H1 (cell line): ENCODE measurements at regions not wholly inside any gene's neighbourhood (a gene's known extent, or its start where the extent isn't known, plus 50 kb on each side); places are given as distances from the start of the nearest gene placed in this dataset.

Source experiments
- CTCF ChIA-PET: fragments of 300-600 bp; sonication (Branson Sonifier 250); formaldehyde crosslinking; loops from one replicate; lab custom pipeline; 2021; ENCODE audit not compliant: partially characterized antibody; lab: Charles Lee
- POLR2A ChIA-PET: fragments of 300-600 bp; sonication (Branson Sonifier 250); formaldehyde crosslinking; loops from one replicate; lab custom pipeline; 2021; ENCODE audit warnings: inconsistent platforms; ENCODE audit not compliant: partially characterized antibody; lab: Charles Lee
- DNase-seq, 2 experiments: peaks; one replicate each; pipeline versions ENCODE4 v3.0.0 to v3.0.0-alpha.2; 2010 to 2022; ENCODE audit warnings: low spot score in 2 of 2, low read depth in 1 of 2, mixed read lengths in 1 of 2
- FAIRE-seq: peaks from 2 replicates; lab custom pipeline; 2011; peaks lifted over from hg19 to GRCh38; lab: Jason Lieb, UNC
- H2AFZ ChIP-seq: 2 replicates; pipeline ENCODE4 v1.8.1; 2012; ENCODE audit warnings: low read length, inconsistent platforms
- H2AK5ac ChIP-seq: 2 replicates; pipeline ENCODE4 v1.6.1; 2013; ENCODE audit warnings: low read depth, low read length
- H2BK120ac ChIP-seq: replicated peaks from 2 replicates; pipeline ENCODE3; 2013; ENCODE audit warnings: low read depth, low read length, inconsistent platforms
- H2BK12ac ChIP-seq: 2 replicates; pipeline ENCODE4 v1.6.1; 2013; ENCODE audit warnings: low read depth, low read length
- H2BK15ac ChIP-seq: 2 replicates; pipeline ENCODE4 v1.6.1; 2013; ENCODE audit warnings: low read length
- H2BK20ac ChIP-seq: 2 replicates; pipeline ENCODE4 v1.6.1; 2013; ENCODE audit warnings: low read length
- H2BK5ac ChIP-seq: 2 replicates; pipeline ENCODE4 v1.6.1; 2013; ENCODE audit warnings: low read depth, low read length
- H3K14ac ChIP-seq: 2 replicates; pipeline ENCODE4 v1.6.1; 2013; ENCODE audit warnings: inconsistent platforms; ENCODE audit not compliant: insufficient read length
- H3K18ac ChIP-seq: 2 replicates; pipeline ENCODE4 v1.6.1; 2013; ENCODE audit warnings: low read length; ENCODE audit errors: extremely low read depth
- H3K23ac ChIP-seq: 2 replicates; pipeline ENCODE4 v1.6.1; 2013; ENCODE audit warnings: inconsistent platforms; ENCODE audit not compliant: insufficient read length
- H3K23me2 ChIP-seq: 2 replicates; pipeline ENCODE4 v1.6.1; 2013; ENCODE audit warnings: low read depth, low read length
- H3K27ac ChIP-seq: 2 replicates; pipeline ENCODE4 v1.6.1; 2011; ENCODE audit warnings: low read depth, low read length, inconsistent platforms
- H3K27me3 ChIP-seq, 4 experiments: replicated peaks in 1 of 4; 1 replicate in 1 of 4; 2 replicates in 3 of 4; pipeline versions ENCODE4 v1.6.1 to v1.8.1; 2011 to 2013; ENCODE audit warnings: low read length in 3 of 4, mild to moderate bottlenecking in 3 of 4, inconsistent platforms in 2 of 4, mixed read lengths in 2 of 4, moderate library complexity in 1 of 4; ENCODE audit not compliant: control insufficient read depth in 3 of 4, insufficient read depth in 3 of 4; ENCODE audit errors: extremely low read depth in 1 of 4
- H3K36me3 ChIP-seq, 4 experiments: 2 replicates each; pipeline versions ENCODE4 v1.6.1 to v1.8.1; 2011 to 2013; ENCODE audit warnings: mild to moderate bottlenecking in 4 of 4, low read length in 3 of 4, moderate library complexity in 2 of 4, control low read depth in 1 of 4, inconsistent platforms in 1 of 4; ENCODE audit not compliant: insufficient read depth in 4 of 4, control insufficient read depth in 2 of 4
- H3K4ac ChIP-seq: replicated peaks from 2 replicates; pipeline ENCODE3; 2013; ENCODE audit warnings: low read length, low read depth, mixed read lengths, inconsistent platforms; ENCODE audit not compliant: insufficient read length
- H3K4me1 ChIP-seq, 4 experiments: replicated peaks in 1 of 4; 1 replicate in 1 of 4; 2 replicates in 3 of 4; pipeline versions ENCODE4 v1.6.1 to v1.8.1; 2011 to 2013; ENCODE audit warnings: low read length in 3 of 4, inconsistent platforms in 2 of 4, mixed read lengths in 1 of 4; ENCODE audit not compliant: insufficient read depth in 4 of 4, control insufficient read depth in 3 of 4
- H3K4me2 ChIP-seq, 2 experiments: 2 replicates each; pipeline versions ENCODE4 v1.6.1 to v1.8.1; 2011 to 2013; ENCODE audit warnings: low read depth in 2 of 2, low read length in 2 of 2, control low read depth in 1 of 2, inconsistent platforms in 1 of 2, mild to moderate bottlenecking in 1 of 2; ENCODE audit not compliant: insufficient read depth in 1 of 2
- H3K4me3 ChIP-seq, 4 experiments: fragments of 200-600, 300-600 bp in 1 of 4; sonication (generic), shearing (Covaris generic), sonication (Bioruptor Twin) in 1 of 4; 2 replicates each; pipeline versions ENCODE4 v1.5.1 to v1.8.1; 2011 to 2016; ENCODE audit warnings: low read length in 4 of 4, low read depth in 3 of 4, control low read depth in 2 of 4, inconsistent platforms in 2 of 4, mild to moderate bottlenecking in 2 of 4, mixed read lengths in 1 of 4, moderate library complexity in 1 of 4; ENCODE audit not compliant: insufficient read depth in 2 of 4; ENCODE audit errors: extremely low read depth in 1 of 4
- H3K56ac ChIP-seq: replicated peaks from 2 replicates; pipeline ENCODE3; 2013; ENCODE audit warnings: low read depth, mild to moderate bottlenecking, mixed read lengths, low read length, inconsistent platforms; ENCODE audit not compliant: insufficient read length
- H3K79me1 ChIP-seq: 2 replicates; pipeline ENCODE4 v1.6.1; 2013; ENCODE audit warnings: low read depth, low read length, control low read depth
- H3K79me2 ChIP-seq, 2 experiments: 2 replicates each; pipeline versions ENCODE4 v1.6.1 to v1.8.1; 2012 to 2013; ENCODE audit warnings: low read length in 2 of 2, mild to moderate bottlenecking in 2 of 2, inconsistent platforms in 1 of 2; ENCODE audit not compliant: insufficient read depth in 2 of 2, control insufficient read depth in 1 of 2
- H3K9ac ChIP-seq, 4 experiments: replicated peaks in 1 of 4; 1 replicate in 1 of 4; 2 replicates in 3 of 4; pipeline versions ENCODE4 v1.6.1 to v1.8.1; 2011 to 2013; ENCODE audit warnings: low read depth in 3 of 4, low read length in 3 of 4, control low read depth in 2 of 4, mild to moderate bottlenecking in 2 of 4, moderate library complexity in 2 of 4, inconsistent platforms in 1 of 4; ENCODE audit errors: extremely low read depth in 1 of 4
- H3K9me3 ChIP-seq, 2 experiments: 2 replicates each; pipeline versions ENCODE4 v1.6.1 to v1.8.1; 2012 to 2013; ENCODE audit warnings: mild to moderate bottlenecking in 2 of 2, moderate library complexity in 2 of 2, control low read depth in 1 of 2, inconsistent platforms in 1 of 2, low read depth in 1 of 2, low read length in 1 of 2, mixed read lengths in 1 of 2; ENCODE audit not compliant: insufficient read depth in 2 of 2
- H4K20me1 ChIP-seq, 2 experiments: replicated peaks in 1 of 2; 2 replicates each; pipeline versions ENCODE3 to v1.8.1; 2011 to 2013; ENCODE audit warnings: inconsistent platforms in 2 of 2, low read length in 2 of 2, mild to moderate bottlenecking in 1 of 2; ENCODE audit not compliant: insufficient read depth in 2 of 2, control insufficient read depth in 1 of 2
- H4K5ac ChIP-seq: 2 replicates; pipeline ENCODE4 v1.6.1; 2013; ENCODE audit warnings: low read length, low read depth, mixed read lengths, inconsistent platforms; ENCODE audit not compliant: insufficient read length
- H4K8ac ChIP-seq: 2 replicates; pipeline ENCODE4 v1.8.0; 2013; ENCODE audit warnings: mild to moderate bottlenecking, moderate library complexity, low read length, inconsistent platforms; ENCODE audit not compliant: insufficient read depth; ENCODE audit errors: extremely low read depth
- H4K91ac ChIP-seq: replicated peaks from 2 replicates; pipeline ENCODE3; 2013; ENCODE audit warnings: low read length, mixed read lengths, inconsistent platforms; ENCODE audit not compliant: insufficient read length
- CEBPB ChIP-seq: IDR thresholded peaks from 2 replicates; pipeline ENCODE4 v1.6.1; 2012; ENCODE audit warnings: low read depth, low read length
- SP2 ChIP-seq: IDR thresholded peaks from 2 replicates; pipeline ENCODE4 v1.6.1; 2012; ENCODE audit warnings: mild to moderate bottlenecking, low read length, inconsistent platforms
- TEAD4 ChIP-seq: IDR thresholded peaks from 2 replicates; pipeline ENCODE4 v1.6.1; 2012; ENCODE audit warnings: low read depth, low read length, inconsistent platforms, mixed read lengths
- WGBS, 2 experiments: shearing (Covaris generic) in 1 of 2; methylation state at CpG; one replicate each; pipeline versions ENCODE4 v1.1.6 to v1.1.7; 2013 to 2015; ENCODE audit warnings: low lambda C conversion rate in 2 of 2, mixed read lengths in 2 of 2, inconsistent platforms in 1 of 2, low coverage in 1 of 2, missing lambda C conversion rate in 1 of 2; ENCODE audit not compliant: insufficient replicate concordance in 2 of 2, insufficient coverage in 1 of 2, insufficient read length in 1 of 2; ENCODE audit errors: extremely low coverage in 1 of 2, missing lambda C conversion rate in 1 of 2; 5-methylcytosine and 5-hydroxymethylcytosine counted together

- Histone ChIP-seq H4K8ac (no peak overlapping the region), H2BK120ac (no peak overlapping the region), H2BK5ac (no peak overlapping the region), H3K4me1 (peaks cover 0 to 4% (median 0%) of the 10 kb centered on the region in 4 experiments; a peak in 1 of 7 replicates), H3K79me2 (no peaks in the 10 kb centered on the region), H3K14ac (no peak overlapping the region), H3K23ac (no peak overlapping the region), H2BK20ac (no peak overlapping the region), H2AK5ac (no peak overlapping the region), H3K36me3 (no peaks in the 10 kb centered on the region), H3K79me1 (no peaks in the 10 kb centered on the region), H3K4ac (no peak overlapping the region), H4K5ac (no peak overlapping the region), H3K23me2 (no peaks in the 10 kb centered on the region), H4K91ac (no peak overlapping the region), H3K4me3 (no peak overlapping the region), H3K27ac (no peak overlapping the region), H3K4me2 (no peak overlapping the region), H2AFZ (no peak overlapping the region), H3K18ac (no peak overlapping the region), H2BK12ac (no peak overlapping the region), H3K9ac (no peak overlapping the region), H4K20me1 (no peaks in the 10 kb centered on the region), H2BK15ac (no peak overlapping the region), H3K56ac (no peak overlapping the region), H3K27me3 (no peaks in the 10 kb centered on the region), H3K9me3 (no peaks in the 10 kb centered on the region)
- DNase-seq (no peak), FAIRE-seq (no peak)
- CTCF ChIA-PET: no interaction called here
- 93% methylated on average over 3 of the region's 3 CpGs; no CpG with 5 or more reads in 1 of the 2 experiments for WGBS, 2 experiments
- POLR2A ChIA-PET: no interaction called here
- TF ChIP-seq CEBPB (0 out of 2 replicates have a peak, but pooled peaks have one; percentile 32), SP2 (no peak), TEAD4 (no peak)
Observed at GRCh38 chr10:8978100-8978499, 923.6 kb downstream of the GATA3 start.
